ENCODE measurements at regions not wholly inside any gene's neighbourhood (a gene's known extent, or its start where the extent isn't known, plus 50 kb on each side); places are given as distances from the start of the nearest gene placed in this dataset.
"Not testable (repeated sequence)": the region's sequence is repeated elsewhere in the genome, so short reads cannot be mapped to it uniquely, and the experiment has no call there.

DNA sequence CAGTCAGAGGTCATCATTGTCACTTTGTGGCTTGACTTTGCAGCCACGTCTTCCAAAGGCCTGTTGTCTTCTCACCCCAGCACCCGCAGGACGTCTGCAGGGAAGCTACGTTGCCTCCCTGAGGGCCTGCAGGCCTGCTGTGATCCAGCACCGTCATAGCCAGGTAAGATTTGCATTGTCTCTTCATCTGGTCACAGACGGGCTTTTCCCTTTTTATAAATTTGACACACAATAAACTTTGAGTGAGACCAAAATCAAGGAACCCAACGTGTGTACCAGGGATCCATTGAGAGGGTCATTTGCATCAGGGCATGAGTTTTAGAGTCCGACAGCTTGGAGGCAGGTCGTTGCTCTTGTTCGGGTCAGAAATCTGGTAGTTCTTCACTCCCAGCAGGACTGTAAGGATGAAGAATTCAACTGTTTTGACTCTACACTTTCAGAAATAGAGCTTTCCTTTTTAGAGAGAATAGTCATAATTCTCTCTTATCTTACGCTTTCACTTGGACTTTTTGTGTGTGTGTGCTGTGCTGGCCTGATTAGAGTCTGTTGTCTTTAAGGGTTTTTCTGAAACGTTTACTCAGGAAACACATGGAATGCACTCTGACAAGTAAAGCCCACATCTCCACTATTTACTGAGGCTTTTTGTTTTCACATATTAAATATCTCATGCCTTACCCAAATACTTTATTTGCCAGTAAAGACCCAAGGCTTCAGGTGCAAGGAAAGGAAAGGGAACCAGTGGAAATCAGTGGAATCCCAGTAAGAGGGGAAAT is 177.2 kb upstream of the TAB2 start:
- DNase-seq (ENCODE audit: low spot score in 2 of 2) (peak; percentile 26 to 84), ATAC-seq (peak; percentile 90)
- Mint-ChIP-seq H3K27ac (peak overlapping the region; percentile 95), H3K9me3 (peaks cover 3% of the 10 kb centered on the region), H3K4me3 (peak overlapping the region; percentile 72), H3K4me1 (peaks cover 41% of the 10 kb centered on the region), H3K36me3 (peaks cover 40% of the 10 kb centered on the region)

DNA sequence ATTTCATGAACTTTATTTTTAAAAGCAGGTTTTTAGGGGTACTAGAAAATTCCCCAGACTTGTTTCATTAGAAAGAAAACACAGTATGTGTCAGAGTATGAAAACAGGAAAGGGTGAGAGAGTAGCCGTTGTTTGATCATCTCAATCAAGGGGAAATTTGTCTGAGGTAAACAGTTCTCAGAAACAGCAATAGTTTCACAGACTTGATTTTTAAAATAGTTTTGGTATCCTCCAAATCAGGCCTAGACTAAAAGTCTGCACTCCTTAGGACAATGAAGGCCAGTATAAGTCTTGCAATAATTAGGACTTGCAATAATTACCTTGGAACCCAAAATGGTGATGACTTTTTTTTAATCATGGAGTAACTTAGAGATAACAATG is 176.6 kb upstream of the TAB2 start:
- Mint-ChIP-seq H3K27ac (peak overlapping the region; percentile 95), H3K4me3 (peak overlapping the region; percentile 72), H3K9me3 (peaks cover 3% of the 10 kb centered on the region), H3K36me3 (peaks cover 43% of the 10 kb centered on the region), H3K4me1 (peaks cover 45% of the 10 kb centered on the region)
- ATAC-seq = peak; percentile 85
- no peak for DNase-seq (ENCODE audit: low spot score in 2 of 2)

DNA sequence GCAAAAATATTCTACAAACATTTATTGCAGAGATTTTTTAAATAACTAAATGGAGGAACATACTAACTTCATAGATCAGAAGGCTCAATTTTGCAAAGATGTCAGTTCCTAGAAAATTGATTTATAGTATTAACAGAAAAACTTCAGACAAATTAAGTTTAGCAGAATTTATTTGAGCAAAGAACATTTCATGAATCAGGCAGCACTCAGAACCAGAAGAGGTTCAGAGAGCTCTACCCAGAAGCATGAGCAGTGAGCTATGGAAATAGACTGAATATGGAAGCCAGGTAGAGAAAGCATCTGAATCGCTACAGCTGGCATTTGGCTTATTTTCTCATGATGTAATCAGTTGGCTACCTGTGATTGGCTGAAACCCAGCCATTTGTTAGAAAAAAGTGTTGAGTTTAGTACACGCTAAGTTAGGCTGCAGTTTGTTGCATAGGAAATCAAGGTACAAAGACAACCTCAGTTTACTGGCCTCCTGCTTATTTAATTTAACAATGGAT is 174.5 kb upstream of the TAB2 start:
- H3K4me3 Mint-ChIP-seq = peak overlapping the region; percentile 17
- peaks cover 3% of the 10 kb centered on the region for H3K9me3 Mint-ChIP-seq
- H3K36me3 Mint-ChIP-seq = peaks cover 60% of the 10 kb centered on the region
- DNase-seq (ENCODE audit: low spot score in 2 of 2) (no peak), ATAC-seq (no peak)
- H3K4me1 Mint-ChIP-seq = peaks cover 65% of the 10 kb centered on the region
- no peak overlapping the region for H3K27ac Mint-ChIP-seq

DNA sequence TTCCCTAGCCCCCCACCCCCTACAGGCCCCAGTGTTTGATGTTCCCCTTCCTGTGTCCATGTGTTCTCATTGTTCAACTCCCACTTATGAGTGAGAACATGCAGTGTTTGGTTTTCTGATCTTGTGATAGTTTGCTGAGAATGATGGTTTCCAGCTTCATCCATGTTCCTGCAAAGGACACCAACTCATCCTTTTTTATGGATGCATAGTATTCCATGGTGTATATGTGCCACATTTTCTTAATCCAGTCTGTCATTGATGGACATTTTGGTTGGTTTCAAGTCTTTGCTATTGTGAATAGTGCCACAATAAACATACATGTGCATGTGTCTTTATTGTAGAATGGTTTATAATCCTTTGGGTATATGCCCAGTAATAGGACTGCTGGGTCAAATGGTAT is 171.7 kb upstream of the TAB2 start:
- not testable (repeated sequence) for DNase-seq (ENCODE audit: low spot score in 2 of 2); ATAC-seq
- peaks cover 73% of the 10 kb centered on the region for H3K4me1 Mint-ChIP-seq

DNA sequence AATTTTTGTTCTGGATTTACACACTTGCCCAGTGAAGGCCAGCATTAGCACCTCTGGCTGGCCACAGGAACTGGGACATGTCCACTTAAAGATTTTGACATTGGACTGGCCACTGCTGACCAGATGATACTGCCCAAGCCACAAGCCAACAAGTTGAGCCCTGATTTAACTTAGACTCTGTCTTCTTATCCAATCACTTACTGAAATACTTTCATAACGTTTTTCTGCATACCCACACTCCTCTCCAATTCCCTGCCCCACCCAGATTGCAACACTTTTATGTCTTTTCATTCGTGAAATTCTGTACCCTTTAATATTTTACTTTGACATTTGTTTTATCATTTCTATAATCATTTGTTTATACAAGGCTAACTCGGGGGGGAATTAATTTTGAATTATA is 170.3 kb upstream of the TAB2 start:
- Mint-ChIP-seq H3K4me1 (peaks cover 70% of the 10 kb centered on the region), H3K9me3 (peaks cover 14% of the 10 kb centered on the region), H3K4me3 (peak overlapping the region; percentile 50), H3K27ac (peak overlapping the region; percentile 94), H3K36me3 (peaks cover 57% of the 10 kb centered on the region)
- peak in 1 of 2 donors; percentile 35 for DNase-seq (ENCODE audit: low spot score in 2 of 2)
- no peak for ATAC-seq

More for the DNA sequence above, 171.7 kb upstream of the TAB2 start:
- Mint-ChIP-seq H3K36me3 (peaks cover 57% of the 10 kb centered on the region), H3K9me3 (peaks cover 11% of the 10 kb centered on the region), H3K27ac (peak overlapping the region; percentile 94), H3K4me3 (peak overlapping the region; percentile 50)

DNA sequence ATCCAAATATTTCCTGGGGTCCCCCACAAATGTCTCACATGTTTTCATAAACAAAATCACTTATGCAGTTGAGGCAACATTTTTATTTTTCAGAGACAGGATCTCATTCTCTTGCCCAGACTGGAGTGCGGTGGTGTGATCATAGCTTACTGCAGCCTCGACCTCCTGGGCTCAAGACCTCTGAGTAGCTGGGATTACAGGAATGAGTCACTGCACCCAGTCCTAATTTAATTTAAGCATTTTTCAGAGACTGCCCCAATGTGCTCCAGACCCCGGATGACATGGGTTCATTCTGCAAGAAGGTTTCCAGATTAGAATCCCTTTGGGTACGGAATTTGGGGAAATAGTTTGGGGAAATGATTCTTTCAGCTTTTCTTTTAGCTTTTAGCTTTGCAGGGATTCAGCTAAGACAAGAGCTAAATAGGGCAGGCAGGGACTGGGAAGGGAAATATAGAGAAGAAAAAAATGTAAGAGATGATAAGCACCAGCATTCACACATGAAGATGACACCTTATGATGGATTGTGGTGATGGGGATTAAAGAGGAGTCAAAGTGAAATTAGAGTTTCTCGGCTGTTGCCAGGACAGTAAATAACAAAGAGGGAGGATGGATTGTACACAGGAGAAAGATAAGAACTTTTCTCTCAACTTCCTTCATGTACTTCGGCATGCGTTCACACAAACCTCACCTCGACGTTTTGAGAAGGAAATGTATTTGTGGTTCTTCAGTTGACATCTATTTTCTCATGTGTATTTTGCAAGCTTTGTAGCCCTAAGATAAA is 169.4 kb upstream of the TAB2 start:
- peaks cover 78% of the 10 kb centered on the region for H3K4me1 Mint-ChIP-seq
- peaks cover 14% of the 10 kb centered on the region for H3K9me3 Mint-ChIP-seq
- peak overlapping the region; percentile 50 for H3K4me3 Mint-ChIP-seq
- H3K27ac Mint-ChIP-seq = peak overlapping the region; percentile 94
- ATAC-seq = peak; percentile 89
- DNase-seq (ENCODE audit: low spot score in 2 of 2) = peak in 1 of 2 donors; percentile 71
- peaks cover 58% of the 10 kb centered on the region for H3K36me3 Mint-ChIP-seq

DNA sequence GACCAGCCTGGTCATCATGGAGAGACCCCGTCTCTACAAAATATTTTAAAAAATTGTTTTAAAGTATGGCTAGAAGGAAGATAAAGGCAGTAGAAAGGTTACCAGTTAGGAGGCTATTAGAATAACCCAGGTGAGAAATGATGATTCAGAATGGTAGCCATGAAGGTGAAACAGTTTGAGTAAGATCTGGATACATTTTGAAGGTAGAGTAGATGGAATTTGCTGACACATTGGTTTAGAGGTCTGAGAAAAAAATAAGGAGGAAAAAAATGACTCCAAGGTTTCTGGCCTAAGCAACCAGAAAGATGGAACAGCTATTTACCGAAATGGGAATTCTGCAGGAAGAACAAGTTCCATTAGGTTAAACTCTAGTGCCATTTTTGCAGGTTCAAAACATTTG is 167.9 kb upstream of the TAB2 start:
- Mint-ChIP-seq H3K27ac (peak overlapping the region; percentile 94), H3K36me3 (peaks cover 56% of the 10 kb centered on the region), H3K4me1 (peaks cover 86% of the 10 kb centered on the region), H3K4me3 (peak overlapping the region; percentile 50), H3K9me3 (peaks cover 11% of the 10 kb centered on the region)
- ATAC-seq (no peak), DNase-seq (ENCODE audit: low spot score in 2 of 2) (peak in 1 of 2 donors; percentile 18)

DNA sequence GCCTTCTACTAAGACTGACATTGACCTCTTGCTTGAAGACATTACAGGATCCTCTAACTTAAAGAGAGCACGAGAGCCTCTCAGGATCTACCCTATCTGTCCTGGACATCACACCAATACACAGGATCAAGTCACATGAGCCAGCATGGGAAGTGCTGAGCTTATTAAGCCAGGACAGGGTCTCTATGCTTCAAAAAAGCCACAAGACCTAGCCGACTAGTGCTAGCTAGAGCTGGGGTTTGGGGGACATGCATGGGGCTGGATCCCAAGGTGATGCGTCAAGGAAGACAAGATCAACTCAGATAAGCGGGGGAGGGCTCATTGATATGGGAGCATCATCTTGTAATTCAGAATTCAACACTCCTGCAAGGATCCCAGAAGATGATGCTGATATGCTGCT is 167.2 kb upstream of the TAB2 start:
- DNase-seq (ENCODE audit: low spot score in 2 of 2) (no peak), ATAC-seq (no peak)
- Mint-ChIP-seq H3K9me3 (peaks cover 11% of the 10 kb centered on the region), H3K4me1 (peaks cover 93% of the 10 kb centered on the region), H3K4me3 (peak overlapping the region; percentile 50), H3K36me3 (peaks cover 56% of the 10 kb centered on the region), H3K27ac (peak overlapping the region; percentile 94)

DNA sequence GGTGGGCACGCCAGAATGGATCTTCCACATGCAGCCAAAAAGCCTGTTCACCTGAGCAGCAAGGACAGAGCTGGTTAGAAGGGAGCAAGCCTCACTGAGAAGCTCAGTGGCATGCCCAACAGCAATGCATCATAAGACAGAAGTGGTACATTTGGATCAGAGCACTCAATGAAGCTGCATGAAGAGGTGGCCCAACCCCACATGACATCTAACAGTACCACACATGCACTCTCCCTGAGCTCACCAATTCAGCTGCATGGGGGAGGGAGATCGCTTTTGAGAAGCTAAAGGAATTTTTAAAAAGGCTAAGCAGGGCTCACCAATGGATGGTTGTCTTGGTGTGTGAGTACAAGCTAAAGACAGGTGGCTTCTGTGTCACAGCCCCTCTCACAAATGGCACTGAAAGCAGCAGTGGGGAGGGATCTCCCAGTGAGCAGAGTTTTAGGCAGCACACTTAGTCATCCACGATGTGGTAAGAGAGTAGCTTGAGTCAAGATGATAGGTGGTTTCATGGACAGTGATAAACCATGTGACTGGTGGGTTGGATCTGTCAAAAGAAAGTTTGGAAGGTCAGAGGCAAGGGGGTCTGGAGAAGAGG is 166.6 kb upstream of the TAB2 start:
- peaks cover 94% of the 10 kb centered on the region for H3K4me1 Mint-ChIP-seq
- H3K4me3 Mint-ChIP-seq = peak overlapping the region; percentile 50
- peaks cover 14% of the 10 kb centered on the region for H3K9me3 Mint-ChIP-seq
- ATAC-seq = peak; percentile 90
- peaks cover 52% of the 10 kb centered on the region for H3K36me3 Mint-ChIP-seq
- peak in 1 of 2 donors; percentile 79 for DNase-seq (ENCODE audit: low spot score in 2 of 2)
- H3K27ac Mint-ChIP-seq = peak overlapping the region; percentile 94

DNA sequence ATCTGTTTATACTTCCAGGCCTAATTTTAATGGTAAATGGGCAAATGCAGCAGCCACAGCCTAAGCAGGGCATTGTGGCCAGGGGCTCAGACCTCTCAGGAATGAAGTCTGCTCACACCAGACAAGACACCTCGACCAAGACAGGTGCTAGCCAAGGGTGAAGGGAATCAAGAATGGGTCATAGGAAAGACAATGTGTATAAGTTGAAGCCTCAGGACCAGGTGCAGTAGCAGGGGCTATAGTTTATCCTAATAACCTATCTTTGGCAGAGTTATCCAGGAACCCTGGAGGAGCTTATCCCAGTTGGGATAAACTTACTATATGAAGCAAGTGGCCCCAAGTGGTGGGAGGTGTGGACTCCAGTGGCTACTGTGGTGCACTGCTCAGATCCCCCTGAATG is 165.0 kb upstream of the TAB2 start:
- peaks cover 78% of the 10 kb centered on the region for H3K4me1 Mint-ChIP-seq
- peaks cover 43% of the 10 kb centered on the region for H3K36me3 Mint-ChIP-seq
- H3K4me3 Mint-ChIP-seq = peak overlapping the region; percentile 55
- DNase-seq (ENCODE audit: low spot score in 2 of 2) (peak in 1 of 2 donors; percentile 44), ATAC-seq (no peak)
- peaks cover 14% of the 10 kb centered on the region for H3K9me3 Mint-ChIP-seq
- peak overlapping the region; percentile 95 for H3K27ac Mint-ChIP-seq

DNA sequence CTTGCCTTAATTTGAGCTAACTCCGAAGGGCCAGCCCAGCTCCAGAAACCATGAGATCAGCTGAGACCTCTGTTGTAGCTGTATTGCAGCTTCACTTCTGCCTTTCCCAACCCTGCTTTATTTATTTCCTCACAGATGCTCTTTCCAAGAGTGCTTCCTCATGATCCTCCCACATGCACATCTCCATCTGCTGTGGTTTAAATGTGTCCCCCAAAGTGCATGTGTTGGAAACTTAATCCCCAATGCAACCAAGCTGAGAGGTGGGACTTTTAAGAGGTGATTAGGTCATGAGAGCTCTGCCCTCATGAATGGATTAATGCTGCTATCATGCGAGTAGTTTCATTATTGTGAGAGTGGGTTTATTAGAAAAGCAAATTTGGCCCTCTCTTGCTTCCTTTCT is 164.4 kb upstream of the TAB2 start:
- no peak for ATAC-seq
- peaks cover 39% of the 10 kb centered on the region for H3K36me3 Mint-ChIP-seq
- peak overlapping the region; percentile 95 for H3K27ac Mint-ChIP-seq
- peak in 1 of 2 donors; percentile 51 for DNase-seq (ENCODE audit: low spot score in 2 of 2)
- H3K9me3 Mint-ChIP-seq = peaks cover 14% of the 10 kb centered on the region
- H3K4me3 Mint-ChIP-seq = peak overlapping the region; percentile 55
- H3K4me1 Mint-ChIP-seq = peaks cover 72% of the 10 kb centered on the region

DNA sequence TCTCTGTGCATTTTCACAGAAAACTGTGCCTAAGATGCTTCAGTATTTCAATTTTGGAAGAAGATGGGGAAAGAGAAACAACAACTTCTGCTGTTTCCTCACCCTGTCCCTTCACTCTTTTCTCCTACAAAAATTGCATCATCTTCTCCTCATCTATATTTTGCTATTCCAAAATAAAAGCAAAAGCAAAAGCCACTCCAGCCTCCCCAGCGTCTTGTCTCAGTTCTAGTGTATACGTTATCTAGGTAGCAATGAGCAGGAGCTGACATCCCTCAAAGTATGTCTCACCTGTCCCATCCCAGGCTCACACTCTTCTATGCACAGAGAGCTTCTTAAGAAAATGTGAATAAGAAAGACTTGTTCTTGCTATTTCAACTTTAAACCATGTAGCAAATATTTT is 163.8 kb upstream of the TAB2 start:
- peaks cover 14% of the 10 kb centered on the region for H3K9me3 Mint-ChIP-seq
- H3K4me3 Mint-ChIP-seq = peak overlapping the region; percentile 55
- peaks cover 33% of the 10 kb centered on the region for H3K36me3 Mint-ChIP-seq
- peak overlapping the region; percentile 95 for H3K27ac Mint-ChIP-seq
- peak in 1 of 2 donors; percentile 49 for DNase-seq (ENCODE audit: low spot score in 2 of 2)
- ATAC-seq = no peak
- peaks cover 66% of the 10 kb centered on the region for H3K4me1 Mint-ChIP-seq

DNA sequence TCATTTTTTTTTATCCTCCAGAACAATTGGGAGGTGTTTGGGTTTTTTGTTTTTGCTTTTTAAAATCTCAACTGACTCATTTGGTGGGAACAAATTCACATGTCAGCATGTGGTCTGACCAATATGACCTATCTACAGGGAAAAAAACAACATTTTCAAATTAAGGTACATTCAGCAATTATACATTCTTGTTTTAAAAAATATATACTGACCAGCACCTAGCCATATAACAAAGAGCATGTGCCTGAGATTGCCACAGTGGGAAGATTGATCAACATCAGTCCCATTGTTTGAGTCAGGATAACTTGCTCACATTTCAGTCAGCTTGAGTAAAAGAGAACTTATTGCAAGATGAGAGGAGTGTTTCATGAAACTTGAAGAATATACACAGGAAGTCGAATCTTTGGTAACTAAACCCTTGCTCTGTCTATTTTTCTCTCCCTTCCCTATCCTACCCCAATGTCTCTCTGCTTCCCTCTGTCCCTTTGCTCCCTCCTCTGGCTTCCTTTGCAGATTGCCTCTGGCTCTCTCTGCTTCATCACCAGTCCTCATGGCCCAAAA is 163.2 kb upstream of the TAB2 start:
- peaks cover 8% of the 10 kb centered on the region for H3K9me3 Mint-ChIP-seq
- peaks cover 60% of the 10 kb centered on the region for H3K4me1 Mint-ChIP-seq
- H3K4me3 Mint-ChIP-seq = peak overlapping the region; percentile 55
- peaks cover 30% of the 10 kb centered on the region for H3K36me3 Mint-ChIP-seq
- DNase-seq (ENCODE audit: low spot score in 2 of 2) (peak in 1 of 2 donors; percentile 59), ATAC-seq (peak; percentile 66)
- peak overlapping the region; percentile 95 for H3K27ac Mint-ChIP-seq

DNA sequence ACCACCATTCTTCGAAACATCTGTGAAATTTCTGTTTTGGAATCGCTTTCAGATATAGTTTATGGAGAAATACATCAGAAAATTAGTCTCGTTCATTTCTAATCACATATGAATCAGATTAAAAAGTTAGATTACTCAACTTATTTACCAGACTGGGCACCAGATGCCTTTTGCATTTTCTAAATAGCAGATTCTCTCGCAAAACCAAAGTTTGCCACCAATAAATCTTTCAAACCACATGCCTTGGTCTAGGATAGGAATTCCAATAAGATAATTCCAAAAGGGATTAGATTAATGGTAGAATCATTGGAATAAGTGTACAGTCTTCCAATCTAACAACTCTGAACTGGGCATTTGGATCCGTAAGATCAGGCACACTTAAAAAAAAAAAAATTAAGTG is 160.4 kb upstream of the TAB2 start:
- no peak for DNase-seq (ENCODE audit: low spot score in 2 of 2)
- Mint-ChIP-seq H3K36me3 (peaks cover 18% of the 10 kb centered on the region), H3K27ac (no peak overlapping the region), H3K9me3 (peaks cover 3% of the 10 kb centered on the region), H3K4me1 (peaks cover 35% of the 10 kb centered on the region), H3K4me3 (no peak overlapping the region)
- no peak for ATAC-seq

DNA sequence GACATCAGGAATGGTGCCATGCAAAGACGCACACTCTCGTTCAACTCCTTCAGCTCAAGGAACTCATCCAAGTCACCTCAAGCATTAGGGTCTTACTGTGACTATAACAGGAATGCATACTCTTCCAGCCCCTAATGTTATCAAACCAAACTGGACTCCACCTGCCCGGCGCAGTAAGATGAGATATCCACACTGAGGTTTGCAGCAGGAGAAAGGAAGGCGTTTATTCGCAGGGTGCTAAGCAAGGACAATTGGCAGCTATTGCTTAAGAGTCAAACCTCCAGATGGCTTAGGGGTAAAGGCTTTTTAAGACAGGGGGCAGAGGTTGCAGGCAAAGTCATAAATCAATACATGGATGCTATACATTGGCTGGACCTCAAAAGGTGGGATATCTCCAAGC is 159.4 kb upstream of the TAB2 start:
- H3K9me3 Mint-ChIP-seq = peaks cover 3% of the 10 kb centered on the region
- peaks cover 25% of the 10 kb centered on the region for H3K4me1 Mint-ChIP-seq
- no peak overlapping the region for H3K4me3 Mint-ChIP-seq
- no peak overlapping the region for H3K27ac Mint-ChIP-seq
- H3K36me3 Mint-ChIP-seq = peaks cover 17% of the 10 kb centered on the region
- DNase-seq (ENCODE audit: low spot score in 2 of 2) = peak in 1 of 2 donors; percentile 43
- ATAC-seq = no peak

All from stimulated activated effector memory CD8-positive, alpha-beta T cell treated with anti-CD3 and anti-CD28 coated beads, Interleukin-12 subunit alpha, Interleukin-12 subunit beta, amount 100 ng/mL, for 72 hours (primary cell).